ENCODE measurements at regions not wholly inside any gene's neighbourhood (a gene's known extent, or its start where the extent isn't known, plus 50 kb on each side); places are given as distances from the start of the nearest gene placed in this dataset.

GRCh38 chr21:35721701-35722100 is 338.6 kb downstream of the SETD4 start:
- Histone ChIP-seq H3K27me3 (ENCODE audit: control insufficient read depth, insufficient read depth, low read length) (no peaks in the 10 kb centered on the region; the same call in 1 of the 2 replicates), H3K27ac (ENCODE audit: low read length) (no peak overlapping the region), H3K4me1 (ENCODE audit: control insufficient read depth, insufficient read depth, low read length) (no peaks in the 10 kb centered on the region), H3K4me3 (ENCODE audit: low read depth in 2 of 2, low read length in 2 of 2) (no peak overlapping the region), H3K9me3 (ENCODE audit: control insufficient read depth, insufficient read depth, low read depth, low read length) (no peaks in the 10 kb centered on the region), H3K36me3 (ENCODE audit: control insufficient read depth, insufficient read depth, low read length) (no peaks in the 10 kb centered on the region)
- in situ Hi-C loops (cut with HindIII; ENCODE audit: low pct_unique_long_range_greater_than_20kb, low sequenced_read_pairs), result no loop called here
- intact Hi-C loops (cut with micrococcal nuclease; ENCODE audit: unreplicated experiment), result no loop called here
- CTCF ChIA-PET, result no interaction called here
- no TSS peak for BruUV-seq (replicated peaks)
- POLR2A ChIA-PET, result no interaction called here
- ATAC-seq, result no peak
- DNase-seq (ENCODE audit: low read depth, low spot score), result no peak
- TF ChIP-seq SIN3A (IDR thresholded peaks at IDR 0.05; ENCODE audit: borderline replicate concordance, insufficient read depth, low read depth, low read length) (no peak), POLR2AphosphoS5 (IDR thresholded peaks at IDR 0.05; ENCODE audit: low read depth, low read length) (no peak)

- ChIA-PET CTCF (no interaction called here), POLR2A (no interaction called here)
- Histone ChIP-seq H3K4me3 (ENCODE audit: low read depth in 2 of 2, low read length in 2 of 2) (no peak overlapping the region), H3K4me1 (ENCODE audit: control insufficient read depth, insufficient read depth, low read length) (no peaks in the 10 kb centered on the region), H3K27ac (ENCODE audit: low read length) (no peak overlapping the region), H3K36me3 (ENCODE audit: control insufficient read depth, insufficient read depth, low read length) (no peaks in the 10 kb centered on the region), H3K9me3 (ENCODE audit: control insufficient read depth, insufficient read depth, low read depth, low read length) (no peaks in the 10 kb centered on the region), H3K27me3 (ENCODE audit: control insufficient read depth, insufficient read depth, low read length) (no peaks in the 10 kb centered on the region; the same call in 1 of the 2 replicates)
- DNase-seq (ENCODE audit: low read depth, low spot score) (no peak), ATAC-seq (no peak)
- intact Hi-C loops (cut with micrococcal nuclease; ENCODE audit: unreplicated experiment) (no loop called here), in situ Hi-C loops (cut with HindIII; ENCODE audit: low pct_unique_long_range_greater_than_20kb, low sequenced_read_pairs) (no loop called here)
- TF ChIP-seq CTCF (IDR thresholded peaks at IDR 0.05), result no peak
- no peak for TF ChIP-seq POLR2AphosphoS5 (IDR thresholded peaks at IDR 0.05; ENCODE audit: low read depth, low read length)
- no peak for TF ChIP-seq SIN3A (IDR thresholded peaks at IDR 0.05; ENCODE audit: borderline replicate concordance, insufficient read depth, low read depth, low read length)
- TF ChIP-seq REST (IDR thresholded peaks at IDR 0.05; ENCODE audit: insufficient read depth in 1 of 2, low read depth in 2 of 2, low read length in 1 of 2), result no peak
- no peak for TF ChIP-seq TCF7L2 (IDR thresholded peaks at IDR 0.05; ENCODE audit: low read depth, low read length)
- no TSS peak for BruUV-seq (replicated peaks)
These were observed 340.1 kb downstream of the SETD4 start for GRCh38 chr21:35720208-35720731.

GRCh38 chr21:35719080-35719479 is 341.2 kb downstream of the SETD4 start:
- CTCF ChIA-PET, result interaction anchor here (0.6 kb wide), 1 partner anchor 1211 kb away, joined by 3 read pairs; no protein-coding TSS in a partner anchor
- TF ChIP-seq TCF7L2 (IDR thresholded peaks at IDR 0.05; ENCODE audit: low read depth, low read length), result no peak
- TF ChIP-seq SIN3A (IDR thresholded peaks at IDR 0.05; ENCODE audit: borderline replicate concordance, insufficient read depth, low read depth, low read length), result no peak
- no peak for TF ChIP-seq POLR2AphosphoS5 (IDR thresholded peaks at IDR 0.05; ENCODE audit: low read depth, low read length)
- no peak for TF ChIP-seq REST (IDR thresholded peaks at IDR 0.05; ENCODE audit: insufficient read depth in 1 of 2, low read depth in 2 of 2, low read length in 1 of 2)
- TF ChIP-seq CTCF (IDR thresholded peaks at IDR 0.05), result no peak
- in situ Hi-C loops (cut with HindIII; ENCODE audit: low pct_unique_long_range_greater_than_20kb, low sequenced_read_pairs), result no loop called here

More at GRCh38 chr21:35719080-35719479, 341.2 kb downstream of the SETD4 start:
- no TSS peak for BruUV-seq (replicated peaks)
- H3K27ac ChIP-seq (ENCODE audit: low read length), result no peak overlapping the region
- H3K27me3 ChIP-seq (ENCODE audit: control insufficient read depth, insufficient read depth, low read length), result no peaks in the 10 kb centered on the region; the same call in 1 of the 2 replicates
- ATAC-seq (no peak), DNase-seq (ENCODE audit: low read depth, low spot score) (no peak)
- intact Hi-C loops (cut with micrococcal nuclease; ENCODE audit: unreplicated experiment), result no loop called here
- H3K4me3 ChIP-seq (ENCODE audit: low read depth in 2 of 2, low read length in 2 of 2), result no peak overlapping the region
- no peaks in the 10 kb centered on the region for H3K9me3 ChIP-seq (ENCODE audit: control insufficient read depth, insufficient read depth, low read depth, low read length)
- no peaks in the 10 kb centered on the region for H3K36me3 ChIP-seq (ENCODE audit: control insufficient read depth, insufficient read depth, low read length)
- POLR2A ChIA-PET, result no interaction called here
- H3K4me1 ChIP-seq (ENCODE audit: control insufficient read depth, insufficient read depth, low read length), result no peaks in the 10 kb centered on the region
